Keratinocyte (primary cell): ENCODE measurements at regions not wholly inside any gene's neighbourhood (a gene's known extent, or its start where the extent isn't known, plus 50 kb on each side); places are given as distances from the start of the nearest gene placed in this dataset.

Experiments
- DNase-seq: peaks from one replicate; pipeline ENCODE4 v3.0.0-alpha.2; 2011; ENCODE audit warnings: low read depth, missing footprints, low spot score
- FAIRE-seq: peaks from 2 replicates; lab custom pipeline; 2011; peaks lifted over from hg19 to GRCh38; lab: Jason Lieb, UNC
- H2AFZ ChIP-seq: 2 replicates; pipeline ENCODE4 v1.6.0; 2012; ENCODE audit warnings: low read length, control low read depth, inconsistent platforms; ENCODE audit not compliant: control insufficient read depth
- H3K27ac ChIP-seq: 2 replicates; pipeline ENCODE4 v1.5.1; 2011; ENCODE audit warnings: low read length; ENCODE audit not compliant: control insufficient read depth, insufficient read depth
- H3K27me3 ChIP-seq: 3 replicates; pipeline ENCODE4 v1.6.0; 2011; ENCODE audit warnings: low read length; ENCODE audit not compliant: control insufficient read depth, insufficient read depth; ENCODE audit errors: extremely low read depth
- H3K36me3 ChIP-seq, 2 experiments: 2 replicates in 1 of 2; 3 replicates in 1 of 2; pipeline ENCODE4 v1.5.1; 2011; ENCODE audit warnings: low read length in 2 of 2, mild to moderate bottlenecking in 1 of 2; ENCODE audit not compliant: control insufficient read depth in 2 of 2, insufficient read depth in 2 of 2; ENCODE audit errors: extremely low read depth in 1 of 2
- H3K4me1 ChIP-seq: 3 replicates; pipeline ENCODE4 v1.5.1; 2011; ENCODE audit warnings: low read length; ENCODE audit not compliant: control insufficient read depth, insufficient read depth; ENCODE audit errors: extremely low read depth
- H3K4me2 ChIP-seq: 3 replicates; pipeline ENCODE4 v1.6.0; 2011; ENCODE audit warnings: low read depth, low read length; ENCODE audit not compliant: control insufficient read depth, insufficient read depth; ENCODE audit errors: extremely low read depth
- H3K4me3 ChIP-seq, 3 experiments: fragments of 200-600 bp in 1 of 3; sonication (generic) in 1 of 3; 2 replicates in 2 of 3; 3 replicates in 1 of 3; pipeline ENCODE4 v1.5.1; 2011 to 2016; ENCODE audit warnings: low read length in 3 of 3, mild to moderate bottlenecking in 3 of 3, control low read depth in 2 of 3, inconsistent platforms in 1 of 3, low read depth in 1 of 3, mixed read lengths in 1 of 3, mixed run types in 1 of 3, moderate library complexity in 1 of 3; ENCODE audit not compliant: control insufficient read depth in 2 of 3, insufficient read depth in 2 of 3; ENCODE audit errors: extremely low read depth in 1 of 3
- H3K79me2 ChIP-seq: 2 replicates; pipeline ENCODE4 v1.6.0; 2012; ENCODE audit warnings: low read length; ENCODE audit not compliant: control insufficient read depth, insufficient read depth
- H3K9ac ChIP-seq: 3 replicates; pipeline ENCODE4 v1.6.0; 2011; ENCODE audit warnings: low read length; ENCODE audit not compliant: control insufficient read depth, insufficient read depth; ENCODE audit errors: extremely low read depth
- H3K9me1 ChIP-seq: 3 replicates; pipeline ENCODE4 v1.6.0; 2011; ENCODE audit warnings: low read length; ENCODE audit not compliant: control insufficient read depth, insufficient read depth; ENCODE audit errors: extremely low read depth
- H3K9me3 ChIP-seq: 2 replicates; pipeline ENCODE4 v1.5.1; 2012; ENCODE audit warnings: low read depth, low read length; ENCODE audit not compliant: control insufficient read depth
- H4K20me1 ChIP-seq: 3 replicates; pipeline ENCODE4 v1.6.0; 2011; ENCODE audit warnings: low read length; ENCODE audit not compliant: control insufficient read depth, insufficient read depth; ENCODE audit errors: extremely low read depth
- EZH2 ChIP-seq: IDR thresholded peaks from one replicate; pipeline ENCODE4 v1.6.1; 2012; ENCODE audit warnings: inconsistent platforms, mild to moderate bottlenecking, low read length, moderate library complexity
- dilution Hi-C: fragments of 300-500 bp; cut with MboI; formaldehyde crosslinking; loops from one replicate; pipeline ENCODE4 v1.7.0; 2020; ENCODE audit warnings: low sequenced_read_pairs; ENCODE audit not compliant: extremely low pct_ligation_motif_present
- TF ChIP-seq, protein P1 (sequence below), 3 experiments: IDR thresholded peaks in 1 of 3; conservative IDR thresholded peaks in 1 of 3; optimal IDR thresholded peaks in 1 of 3; 2 replicates in 2 of 3; 3 replicates in 1 of 3; pipeline versions ENCODE3 to v1.5.1; 2011; ENCODE audit warnings: low read length in 3 of 3, mild to moderate bottlenecking in 3 of 3, moderate library complexity in 2 of 3, control low read depth in 1 of 3, inconsistent platforms in 1 of 3; ENCODE audit not compliant: insufficient read depth in 2 of 3; ENCODE audit errors: extremely low read depth in 1 of 3

DNA sequence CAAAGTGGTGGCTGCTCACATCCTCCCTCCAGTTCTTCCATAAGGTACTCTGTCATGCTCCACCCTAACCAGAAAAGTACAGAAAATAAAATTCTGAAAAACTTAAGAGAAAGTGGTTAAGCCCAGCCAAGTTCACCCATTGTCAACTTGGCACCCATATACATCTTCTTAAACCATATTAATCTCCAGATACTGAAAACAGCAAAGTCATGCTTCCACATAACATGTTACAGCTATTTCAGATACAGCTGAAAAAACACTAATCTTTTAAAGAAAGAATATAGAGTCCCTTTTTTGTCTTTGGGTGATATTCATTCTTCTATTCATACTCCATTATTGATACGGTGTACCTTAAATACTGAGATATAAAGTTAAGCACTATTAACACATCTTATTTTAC lies 577.8 kb downstream of the KCNT2 start:
- Histone ChIP-seq H3K9me1 (no peaks in the 10 kb centered on the region), H3K36me3 (no peaks in the 10 kb centered on the region), H3K4me2 (no peak overlapping the region), H2AFZ (no peak overlapping the region), H3K27ac (no peak overlapping the region), H3K79me2 (no peaks in the 10 kb centered on the region), H3K9me3 (no peaks in the 10 kb centered on the region), H3K27me3 (no peaks in the 10 kb centered on the region), H3K9ac (no peak overlapping the region), H4K20me1 (no peaks in the 10 kb centered on the region), H3K4me3 (no peak overlapping the region), H3K4me1 (no peaks in the 10 kb centered on the region)
- FAIRE-seq (no peak), DNase-seq (no peak)
- dilution Hi-C loops, result no loop called here
- TF ChIP-seq, protein P1, sequence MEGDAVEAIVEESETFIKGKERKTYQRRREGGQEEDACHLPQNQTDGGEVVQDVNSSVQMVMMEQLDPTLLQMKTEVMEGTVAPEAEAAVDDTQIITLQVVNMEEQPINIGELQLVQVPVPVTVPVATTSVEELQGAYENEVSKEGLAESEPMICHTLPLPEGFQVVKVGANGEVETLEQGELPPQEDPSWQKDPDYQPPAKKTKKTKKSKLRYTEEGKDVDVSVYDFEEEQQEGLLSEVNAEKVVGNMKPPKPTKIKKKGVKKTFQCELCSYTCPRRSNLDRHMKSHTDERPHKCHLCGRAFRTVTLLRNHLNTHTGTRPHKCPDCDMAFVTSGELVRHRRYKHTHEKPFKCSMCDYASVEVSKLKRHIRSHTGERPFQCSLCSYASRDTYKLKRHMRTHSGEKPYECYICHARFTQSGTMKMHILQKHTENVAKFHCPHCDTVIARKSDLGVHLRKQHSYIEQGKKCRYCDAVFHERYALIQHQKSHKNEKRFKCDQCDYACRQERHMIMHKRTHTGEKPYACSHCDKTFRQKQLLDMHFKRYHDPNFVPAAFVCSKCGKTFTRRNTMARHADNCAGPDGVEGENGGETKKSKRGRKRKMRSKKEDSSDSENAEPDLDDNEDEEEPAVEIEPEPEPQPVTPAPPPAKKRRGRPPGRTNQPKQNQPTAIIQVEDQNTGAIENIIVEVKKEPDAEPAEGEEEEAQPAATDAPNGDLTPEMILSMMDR (optimal IDR thresholded peaks at IDR 0.05 in 1 of 3, IDR thresholded peaks at IDR 0.05 in 1 of 3, conservative IDR thresholded peaks at IDR 0.05 in 1 of 3; ENCODE audit: extremely low read depth in 1 of 3, insufficient read depth in 2 of 3, low read length in 3 of 3), result no peak
- no peak for TF ChIP-seq EZH2

DNA sequence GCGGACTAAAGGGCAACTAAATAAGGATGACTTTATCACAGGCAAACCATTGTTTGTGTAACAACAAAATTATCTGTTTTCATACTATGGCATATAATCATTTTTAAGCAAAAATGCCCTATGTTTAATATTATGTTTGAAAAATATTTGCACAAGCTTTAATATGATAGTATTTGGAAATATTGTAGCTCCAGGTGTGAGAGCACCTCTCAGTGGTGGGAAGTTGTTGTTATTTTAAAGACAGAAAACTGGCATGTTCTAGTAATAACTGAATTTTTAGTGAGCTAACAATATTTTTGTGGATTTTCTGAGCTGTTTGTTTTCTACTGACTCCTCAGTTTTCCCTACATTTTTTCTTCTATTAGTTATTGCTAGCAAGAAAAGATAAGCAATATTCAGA lies 578.8 kb downstream of the KCNT2 start:
- no peaks in the 10 kb centered on the region for H3K27me3 ChIP-seq
- H3K9me1 ChIP-seq, result no peaks in the 10 kb centered on the region
- no peak overlapping the region for H3K27ac ChIP-seq
- no peak for TF ChIP-seq EZH2
- TF ChIP-seq, protein P1 (optimal IDR thresholded peaks at IDR 0.05 in 1 of 3, IDR thresholded peaks at IDR 0.05 in 1 of 3, conservative IDR thresholded peaks at IDR 0.05 in 1 of 3; ENCODE audit: extremely low read depth in 1 of 3, insufficient read depth in 2 of 3, low read length in 3 of 3), result no peak
- DNase-seq (no peak), FAIRE-seq (no peak)
- H3K9me3 ChIP-seq, result no peaks in the 10 kb centered on the region
- dilution Hi-C loops, result no loop called here
- H3K36me3 ChIP-seq, result no peaks in the 10 kb centered on the region
- no peak overlapping the region for H3K4me2 ChIP-seq
- H3K4me3 ChIP-seq, result no peak overlapping the region
- H3K4me1 ChIP-seq, result no peaks in the 10 kb centered on the region
- H4K20me1 ChIP-seq, result no peaks in the 10 kb centered on the region
- H3K9ac ChIP-seq, result no peak overlapping the region
- H3K79me2 ChIP-seq, result no peaks in the 10 kb centered on the region
- no peak overlapping the region for H2AFZ ChIP-seq
